Parathyroid adenoma (tissue), 2 donors: ENCODE measurements at regions not wholly inside any gene's neighbourhood (a gene's known extent, or its start where the extent isn't known, plus 50 kb on each side); places are given as distances from the start of the nearest gene placed in this dataset.
"Not testable (repeated sequence)": the region's sequence is repeated elsewhere in the genome, so short reads cannot be mapped to it uniquely, and the experiment has no call there.

ENCODE experiments used
- H2AFZ ChIP-seq: fragments of 300-600 bp; sonication (generic); one replicate; pipeline ENCODE4 v1.7.0; 2017; ENCODE audit warnings: antibody characterized with exemption, mild to moderate bottlenecking
- H3K27ac ChIP-seq: fragments of 300-600 bp; sonication (generic); one replicate; pipeline ENCODE4 v1.7.0; 2017
- H3K27me3 ChIP-seq: fragments of 300-600 bp; sonication (generic); one replicate; pipeline ENCODE4 v1.7.0; 2017; ENCODE audit warnings: low read length; ENCODE audit not compliant: control insufficient read depth, insufficient read depth
- H3K36me3 ChIP-seq: fragments of 300-600 bp; sonication (generic); one replicate; pipeline ENCODE4 v1.7.0; 2017; ENCODE audit warnings: low read length; ENCODE audit not compliant: control insufficient read depth, insufficient read depth
- H3K4me1 ChIP-seq: fragments of 300-600 bp; sonication (generic); one replicate; pipeline ENCODE4 v1.7.0; 2017; ENCODE audit warnings: control low read depth
- H3K4me2 ChIP-seq: fragments of 300-600 bp; sonication (generic); one replicate; pipeline ENCODE4 v1.7.0; 2017; ENCODE audit warnings: low read length
- H3K4me3 ChIP-seq: fragments of 300-600 bp; sonication (generic); one replicate; pipeline ENCODE4 v1.7.0; 2017; ENCODE audit warnings: low read depth, low read length
- H3K79me2 ChIP-seq: fragments of 300-600 bp; sonication (generic); one replicate; pipeline ENCODE4 v1.7.0; 2017; ENCODE audit warnings: control low read depth
- H3K9ac ChIP-seq: fragments of 300-600 bp; sonication (generic); one replicate; pipeline ENCODE4 v1.7.0; 2017; ENCODE audit warnings: mild to moderate bottlenecking
- H3K9me3 ChIP-seq: fragments of 300-600 bp; sonication (generic); one replicate; pipeline ENCODE4 v1.7.0; 2017; ENCODE audit warnings: low read length; ENCODE audit not compliant: control insufficient read depth
- donor health status: primary hyperparathyroidism.

GRCh38 chr14:105720852-105721601, 194.6 kb downstream of the TMEM121 start:
- not testable (repeated sequence) for H3K9ac ChIP-seq, H3K27me3 ChIP-seq, H3K9me3 ChIP-seq, H3K36me3 ChIP-seq, H3K79me2 ChIP-seq, H3K27ac ChIP-seq, H3K4me1 ChIP-seq, H3K4me2 ChIP-seq, H2AFZ ChIP-seq, H3K4me3 ChIP-seq

DNA sequence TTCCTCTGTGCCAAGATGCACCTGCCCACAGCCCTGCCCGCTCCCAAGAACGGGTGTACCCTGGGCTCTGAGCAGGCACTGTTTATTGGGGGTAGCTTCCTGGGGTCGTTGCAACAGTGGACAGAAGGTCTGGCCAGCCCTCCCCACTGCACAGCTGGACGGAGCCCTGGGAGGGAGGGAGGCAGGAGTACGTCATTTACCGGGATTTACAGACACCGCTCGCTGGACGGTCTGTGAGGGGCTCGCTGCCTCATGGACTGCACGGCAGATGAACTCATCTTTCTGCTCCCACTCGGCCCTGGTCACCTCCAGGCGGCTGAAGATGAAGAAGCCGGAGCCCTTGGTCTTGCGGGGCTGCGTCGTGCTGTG, 195.2 kb downstream of the TMEM121 start:
- not testable (repeated sequence) for H3K79me2 ChIP-seq, H3K9ac ChIP-seq, H3K36me3 ChIP-seq, H3K4me1 ChIP-seq, H3K9me3 ChIP-seq, H2AFZ ChIP-seq, H3K4me2 ChIP-seq, H3K27me3 ChIP-seq, H3K4me3 ChIP-seq, H3K27ac ChIP-seq

- H3K4me3 ChIP-seq = not testable (repeated sequence)
These were observed 195.8 kb downstream of the TMEM121 start for GRCh38 chr14:105721996-105722709.

DNA sequence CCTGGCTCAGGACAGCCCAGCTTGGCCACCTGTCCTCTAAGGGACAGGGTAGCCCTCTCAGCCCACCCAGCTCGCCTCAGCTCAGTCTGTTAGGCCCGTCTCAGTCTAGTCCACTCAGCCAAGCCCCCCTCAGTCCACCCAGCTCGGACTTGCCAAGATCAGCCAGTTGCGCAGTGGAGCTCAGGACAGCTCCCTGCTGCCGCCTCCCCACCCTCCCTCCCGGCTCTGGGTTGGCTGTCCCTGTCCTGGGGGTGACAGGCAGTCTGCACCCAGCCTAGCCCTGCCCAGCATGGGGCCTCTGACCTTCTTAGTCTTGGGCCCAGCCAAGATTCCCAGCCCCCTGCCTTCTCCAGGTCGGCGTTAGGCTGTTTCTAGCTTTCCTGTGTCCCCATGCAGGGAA, 196.9 kb downstream of the TMEM121 start:
- not testable (repeated sequence) for H3K4me2 ChIP-seq, H3K27me3 ChIP-seq, H3K79me2 ChIP-seq, H3K36me3 ChIP-seq, H3K9me3 ChIP-seq, H3K9ac ChIP-seq, H2AFZ ChIP-seq, H3K4me1 ChIP-seq, H3K27ac ChIP-seq, H3K4me3 ChIP-seq

More at GRCh38 chr14:105721996-105722709, 195.8 kb downstream of the TMEM121 start:
- not testable (repeated sequence) for H2AFZ ChIP-seq, H3K4me1 ChIP-seq, H3K9ac ChIP-seq, H3K79me2 ChIP-seq, H3K36me3 ChIP-seq, H3K4me2 ChIP-seq, H3K9me3 ChIP-seq, H3K27ac ChIP-seq, H3K27me3 ChIP-seq

- H3K4me2 ChIP-seq, H3K36me3 ChIP-seq, H3K9ac ChIP-seq, H3K79me2 ChIP-seq, H3K9me3 ChIP-seq, H3K4me1 ChIP-seq, H3K4me3 ChIP-seq, H2AFZ ChIP-seq, H3K27ac ChIP-seq, H3K27me3 ChIP-seq: not testable (repeated sequence)
These were observed 197.4 kb downstream of the TMEM121 start for GRCh38 chr14:105723776-105724175.

- H3K36me3 ChIP-seq, H3K4me3 ChIP-seq, H3K9me3 ChIP-seq, H3K4me1 ChIP-seq, H3K27me3 ChIP-seq, H3K79me2 ChIP-seq, H3K27ac ChIP-seq, H2AFZ ChIP-seq, H3K9ac ChIP-seq, H3K4me2 ChIP-seq: not testable (repeated sequence)
These were observed 203.5 kb downstream of the TMEM121 start for GRCh38 chr14:105729825-105730368.

DNA sequence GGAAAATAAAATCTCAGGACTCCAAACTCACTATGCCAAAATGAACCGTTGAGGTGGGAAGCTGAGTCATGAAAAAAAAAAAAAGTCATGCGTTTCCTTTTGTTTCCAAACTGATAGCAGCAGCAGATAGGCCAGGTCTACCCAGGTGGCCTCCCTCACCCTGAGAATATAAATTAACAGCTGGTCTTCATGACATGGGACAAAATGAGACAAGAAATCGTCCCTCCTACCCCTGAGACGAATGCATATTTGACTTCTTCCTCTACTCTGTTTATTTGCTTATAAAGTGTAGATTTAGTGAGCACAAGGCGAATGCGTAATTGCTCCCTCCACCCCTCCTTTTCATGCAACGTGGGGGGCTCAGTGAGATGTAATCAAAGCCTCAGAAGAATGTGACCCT, 204.3 kb downstream of the TMEM121 start:
- not testable (repeated sequence) for H3K9ac ChIP-seq, H3K4me3 ChIP-seq, H3K9me3 ChIP-seq, H3K79me2 ChIP-seq, H3K4me2 ChIP-seq, H3K27me3 ChIP-seq, H2AFZ ChIP-seq, H3K36me3 ChIP-seq, H3K27ac ChIP-seq, H3K4me1 ChIP-seq

GRCh38 chr14:105731221-105731985, 205.0 kb downstream of the TMEM121 start:
- H2AFZ ChIP-seq, H3K4me1 ChIP-seq, H3K4me3 ChIP-seq, H3K27me3 ChIP-seq, H3K36me3 ChIP-seq, H3K27ac ChIP-seq, H3K9me3 ChIP-seq, H3K9ac ChIP-seq, H3K79me2 ChIP-seq, H3K4me2 ChIP-seq: not testable (repeated sequence)
